HCT116 (cell line): ENCODE measurements at regions not wholly inside any gene's neighbourhood (a gene's known extent, or its start where the extent isn't known, plus 50 kb on each side); places are given as distances from the start of the nearest gene placed in this dataset.

ENCODE experiments used
- ATAC-seq: fragments of 200-7000 bp; cut with Tn5 transposase; 2 replicates; pipeline ENCODE4 v1.9.1; 2020; ENCODE audit warnings: mild to moderate bottlenecking, moderate library complexity
- BruUV-seq: library from RNA; stranded (reverse); fragments of 400-500 nt; replicated peaks from 2 replicates; lab custom pipeline; 2021; lab: Mats Ljungman, UMichigan
- CTCF ChIA-PET: fragments of 300-600 bp; sonication (Branson Sonifier 250); formaldehyde crosslinking; loops from one replicate; lab custom pipeline; 2021; ENCODE audit warnings: antibody characterized with exemption; lab: Charles Lee
- POLR2A ChIA-PET: fragments of 300-600, 350-600 bp; sonication (Branson Sonifier 250); formaldehyde crosslinking; loops from one replicate; lab custom pipeline; 2021; ENCODE audit warnings: antibody characterized with exemption; lab: Charles Lee
- RAD21 ChIA-PET, 2 experiments: fragments of 300-600 bp; sonication (Branson Sonifier 250); formaldehyde crosslinking; loops; one replicate each; lab custom pipeline; 2023; ENCODE audit warnings: low total read pairs in 2 of 2; ENCODE audit not compliant: uncharacterized antibody in 2 of 2, unreplicated experiment in 2 of 2, low non-redundant PET in 1 of 2; lab: Charles Lee
- DNase-seq: peaks from one replicate; pipeline ENCODE4 v3.0.0-alpha.2; 2010; ENCODE audit warnings: low read depth, low spot score
- H2AFZ ChIP-seq: fragments of 200-600 bp; shearing (Covaris generic), sonication (generic); 2 replicates; pipeline ENCODE4 v1.6.1; 2017; ENCODE audit warnings: low read depth, mixed run types, mixed read lengths, antibody characterized with exemption, low read length; ENCODE audit not compliant: poor library complexity, severe bottlenecking
- H3K27ac ChIP-seq: 2 replicates; pipeline ENCODE4 v1.5.1; 2012; ENCODE audit warnings: low read depth, low read length
- H3K27me3 ChIP-seq: fragments of 200-600 bp; sonication (generic); 2 replicates; pipeline ENCODE4 v1.6.1; 2016; ENCODE audit warnings: mixed run types, low read length, mixed read lengths; ENCODE audit not compliant: insufficient read depth
- H3K36me3 ChIP-seq, 2 experiments: fragments of 200-500 bp in 1 of 2; fragments of 200-600 bp in 1 of 2; sonication (Bioruptor generic) in 1 of 2; sonication (generic) in 1 of 2; 2 replicates each; pipeline versions ENCODE4 v1.5.1 to v1.6.1; 2014 to 2016; ENCODE audit warnings: low read length in 2 of 2, inconsistent platforms in 1 of 2, mixed read lengths in 1 of 2, mixed run types in 1 of 2; ENCODE audit not compliant: insufficient read depth in 2 of 2, control insufficient read depth in 1 of 2
- H3K4me1 ChIP-seq, 2 experiments: fragments of 200-600 bp in 1 of 2; sonication (generic) in 1 of 2; 2 replicates each; pipeline versions ENCODE4 v1.5.1 to v1.6.1; 2012 to 2017; ENCODE audit warnings: low read length in 2 of 2, inconsistent platforms in 1 of 2, mild to moderate bottlenecking in 1 of 2, mixed read lengths in 1 of 2, mixed run types in 1 of 2, moderate library complexity in 1 of 2; ENCODE audit not compliant: insufficient read depth in 2 of 2, control insufficient read depth in 1 of 2
- H3K4me2 ChIP-seq: fragments of 200-600 bp; sonication (generic); 2 replicates; pipeline ENCODE4 v1.6.1; 2017; ENCODE audit warnings: mixed run types, low read length, mixed read lengths
- H3K4me3 ChIP-seq, 2 experiments: fragments of 200-600 bp in 1 of 2; sonication (generic) in 1 of 2; replicated peaks in 1 of 2; 2 replicates each; pipeline ENCODE4 v1.5.1; 2011 to 2016; ENCODE audit warnings: low read length in 2 of 2, control low read depth in 1 of 2, low read depth in 1 of 2, mild to moderate bottlenecking in 1 of 2, mixed read lengths in 1 of 2, mixed run types in 1 of 2
- H3K79me2 ChIP-seq: fragments of 200-600 bp; sonication (generic); 2 replicates; pipeline ENCODE4 v1.6.1; 2017; ENCODE audit warnings: mild to moderate bottlenecking, mixed run types, low read length, moderate library complexity, mixed read lengths; ENCODE audit not compliant: insufficient read depth
- H3K9ac ChIP-seq: fragments of 200-600 bp; sonication (generic); 2 replicates; pipeline ENCODE4 v1.6.1; 2016; ENCODE audit warnings: low read length, mixed read lengths
- H3K9me2 ChIP-seq: fragments of 200-600 bp; sonication (generic), shearing (Covaris generic); 2 replicates; pipeline ENCODE4 v1.6.1; 2017; ENCODE audit warnings: mixed run types, mild to moderate bottlenecking, moderate library complexity; ENCODE audit not compliant: insufficient read depth
- H3K9me3 ChIP-seq, 2 experiments: fragments of 200-500 bp in 1 of 2; fragments of 200-600 bp in 1 of 2; sonication (Bioruptor generic) in 1 of 2; sonication (generic) in 1 of 2; 2 replicates each; pipeline ENCODE4 v1.6.1; 2014 to 2017; ENCODE audit warnings: low read length in 2 of 2, mixed read lengths in 2 of 2, inconsistent platforms in 1 of 2, low read depth in 1 of 2, mild to moderate bottlenecking in 1 of 2, mixed run types in 1 of 2, moderate library complexity in 1 of 2; ENCODE audit not compliant: control insufficient read depth in 1 of 2, insufficient read depth in 1 of 2
- H4K20me1 ChIP-seq: fragments of 200-600 bp; sonication (generic), shearing (Covaris generic); 2 replicates; pipeline ENCODE4 v1.6.1; 2017; ENCODE audit warnings: mixed run types, mild to moderate bottlenecking, moderate library complexity; ENCODE audit not compliant: insufficient read depth
- ATF3 ChIP-seq: IDR thresholded peaks from 2 replicates; pipeline ENCODE4 v1.6.1; 2012
- CBX3 ChIP-seq: IDR thresholded peaks from 2 replicates; pipeline ENCODE4 v1.6.1; 2012; ENCODE audit warnings: low read depth
- CEBPB ChIP-seq: IDR thresholded peaks from 2 replicates; pipeline ENCODE4 v1.6.1; 2012; ENCODE audit warnings: low read depth
- CTCF ChIP-seq, 3 experiments: fragments of 200-600 bp in 1 of 3; sonication (generic) in 1 of 3; IDR thresholded peaks in 2 of 3; conservative IDR thresholded peaks in 1 of 3; 2 replicates each; pipeline ENCODE4 v1.5.1; 2012 to 2017; ENCODE audit warnings: low read depth in 2 of 3, low read length in 2 of 3, antibody characterized with exemption in 1 of 3, borderline replicate concordance in 1 of 3, control low read depth in 1 of 3, mild to moderate bottlenecking in 1 of 3, mixed read lengths in 1 of 3, mixed run types in 1 of 3, moderate library complexity in 1 of 3; ENCODE audit not compliant: insufficient read depth in 1 of 3
- EGR1 ChIP-seq: IDR thresholded peaks from 2 replicates; pipeline ENCODE4 v1.6.1; 2012; ENCODE audit warnings: low read depth
- ELF1 ChIP-seq: IDR thresholded peaks from 2 replicates; pipeline ENCODE4 v1.6.1; 2012; ENCODE audit warnings: low read depth, borderline replicate concordance
- EZH2 ChIP-seq: fragments of 200-600 bp; sonication (generic); IDR thresholded peaks from 2 replicates; pipeline ENCODE4 v1.6.1; 2017; ENCODE audit warnings: antibody characterized with exemption, mixed run types
- EZH2phosphoT487 ChIP-seq: fragments of 200-600 bp; IDR thresholded peaks from 2 replicates; pipeline ENCODE4 v1.6.1; 2018; ENCODE audit warnings: antibody characterized with exemption, borderline replicate concordance
- JUND ChIP-seq: IDR thresholded peaks from 2 replicates; pipeline ENCODE4 v1.6.1; 2012
- MAX ChIP-seq: IDR thresholded peaks from 2 replicates; pipeline ENCODE4 v1.6.1; 2012
- POLR2A ChIP-seq: IDR thresholded peaks from 2 replicates; pipeline ENCODE4 v1.7.0; 2011; ENCODE audit warnings: borderline replicate concordance; ENCODE audit not compliant: insufficient read depth, insufficient read length; ENCODE audit errors: extremely low read depth
- POLR2AphosphoS5 ChIP-seq: IDR thresholded peaks from 2 replicates; pipeline ENCODE4 v1.6.1; 2011; ENCODE audit warnings: mild to moderate bottlenecking, low read depth, low read length, moderate library complexity
- REST ChIP-seq: IDR thresholded peaks from 2 replicates; pipeline ENCODE4 v1.6.1; 2012; ENCODE audit warnings: low read depth
- SP1 ChIP-seq: IDR thresholded peaks from 2 replicates; pipeline ENCODE4 v1.6.1; 2012; ENCODE audit warnings: low read depth
- SRF ChIP-seq: IDR thresholded peaks from 2 replicates; pipeline ENCODE4 v1.6.1; 2012; ENCODE audit warnings: low read depth
- TCF7L2 ChIP-seq: IDR thresholded peaks from 2 replicates; pipeline ENCODE4 v1.7.0; 2011; ENCODE audit warnings: borderline replicate concordance, inconsistent platforms; ENCODE audit not compliant: insufficient read depth, insufficient read length; ENCODE audit errors: extremely low read depth
- YY1 ChIP-seq: IDR thresholded peaks from 2 replicates; pipeline ENCODE4 v1.6.1; 2011; ENCODE audit warnings: low read length, low read depth, moderate library complexity, mild to moderate bottlenecking; ENCODE audit not compliant: insufficient replicate concordance; ENCODE audit errors: extremely low read depth
- ZBTB33 ChIP-seq: IDR thresholded peaks from 2 replicates; pipeline ENCODE4 v1.6.1; 2011; ENCODE audit warnings: mild to moderate bottlenecking, low read length, moderate library complexity; ENCODE audit not compliant: insufficient replicate concordance; ENCODE audit errors: extremely low read depth
- ZFX ChIP-seq: fragments of 450-650 bp; IDR thresholded peaks from 2 replicates; pipeline ENCODE4 v1.6.1; 2017
- intact Hi-C: fragments of 100-400 bp; cut with micrococcal nuclease; formaldehyde crosslinking; loops from 2 replicates; pipeline ENCODE4 v1.10.0; 2022

GRCh38 chr6:100105138-100105537 lies 111.1 kb upstream of the MCHR2 start:
- CTCF ChIA-PET, result interaction anchor here (0.9 kb wide), 1 partner anchor 237 kb away, joined by 3 read pairs; no protein-coding TSS in a partner anchor
- no peak overlapping the region for H3K27ac ChIP-seq
- no peak for DNase-seq
- TF ChIP-seq YY1 (no peak), EGR1 (no peak), POLR2AphosphoS5 (no peak), POLR2A (no peak), CBX3 (no peak), ZFX (no peak), JUND (no peak), SRF (no peak), ZBTB33 (no peak), EZH2 (no peak), REST (no peak), ELF1 (no peak), EZH2phosphoT487 (no peak), CTCF (IDR thresholded peaks at IDR 0.05 in 2 of 3, conservative IDR thresholded peaks at IDR 0.05 in 1 of 3; ENCODE audit: borderline replicate concordance in 1 of 3, insufficient read depth in 1 of 3, low read depth in 2 of 3, low read length in 2 of 3) (no peak), MAX (no peak), ATF3 (no peak), CEBPB (no peak), TCF7L2 (no peak), SP1 (no peak)
- TF ChIP-seq, all 23 proteins: peak for 0
- Histone ChIP-seq H3K27me3 (no peaks in the 10 kb centered on the region), H2AFZ (no peak overlapping the region), H3K4me2 (no peak overlapping the region), H4K20me1 (no peaks in the 10 kb centered on the region), H3K4me3 (no peak overlapping the region), H3K36me3 (no peaks in the 10 kb centered on the region), H3K79me2 (no peaks in the 10 kb centered on the region), H3K9me3 (no peaks in the 10 kb centered on the region), H3K4me1 (no peaks in the 10 kb centered on the region), H3K9ac (no peak overlapping the region), H3K9me2 (no peaks in the 10 kb centered on the region)
- RAD21 ChIA-PET, result no interaction called here
- no peak for ATAC-seq
- intact Hi-C loops, result no loop called here
- BruUV-seq, result no TSS peak
- POLR2A ChIA-PET, result no interaction called here
